A549 (cell line): ENCODE measurements at regions not wholly inside any gene's neighbourhood (a gene's known extent, or its start where the extent isn't known, plus 50 kb on each side); places are given as distances from the start of the nearest gene placed in this dataset.
"Not testable (repeated sequence)": the region's sequence is repeated elsewhere in the genome, so short reads cannot be mapped to it uniquely, and the experiment has no call there.

Source experiments
- ATAC-seq, 2 experiments: fragments of 200-7000 bp in 1 of 2; fragments of >200 bp in 1 of 2; cut with Nextera tagmentation in 1 of 2; cut with Tn5 transposase in 1 of 2; 3 replicates each; pipeline versions ENCODE4 v1.8.0 to v1.9.1; 2018 to 2020; ENCODE audit warnings: mild to moderate bottlenecking in 1 of 2, moderate library complexity in 1 of 2
- CTCF ChIA-PET: fragments of 300-600 bp; sonication (Branson Sonifier 250); formaldehyde crosslinking; extraction: SDS; loops from one replicate; lab custom pipeline; 2021; ENCODE audit warnings: antibody characterized with exemption, inconsistent platforms; lab: Yijun Ruan, JAX
- POLR2A ChIA-PET: fragments of 350-600 bp; formaldehyde crosslinking; extraction: SDS; loops from one replicate; lab custom pipeline; 2021; ENCODE audit warnings: antibody characterized with exemption, inconsistent platforms; lab: Yijun Ruan, JAX
- DNase-seq, 2 experiments: peaks; one replicate each; pipeline versions ENCODE4 v3.0.0 to v3.0.0-alpha.2; 2011 to 2016; ENCODE audit warnings: low read depth in 1 of 2, low spot score in 1 of 2
- FAIRE-seq: peaks from 2 replicates; lab custom pipeline; 2011; peaks lifted over from hg19 to GRCh38; lab: Jason Lieb, UNC
- H3K27ac ChIP-seq, 2 experiments: fragments of >200 bp; sonication (Bioruptor Twin); formaldehyde crosslinking; 3 replicates each; pipeline ENCODE4 v1.5.1; 2016 to 2017
- H3K4me1 ChIP-seq: fragments of >200 bp; sonication (Bioruptor Twin); formaldehyde crosslinking; 3 replicates; pipeline ENCODE4 v1.6.1; 2016
- H3K4me2 ChIP-seq: fragments of >200 bp; sonication (Bioruptor Twin); formaldehyde crosslinking; 3 replicates; pipeline ENCODE4 v1.6.1; 2016
- H3K4me3 ChIP-seq: fragments of >200 bp; sonication (Bioruptor Twin); formaldehyde crosslinking; 3 replicates; pipeline ENCODE4 v1.5.1; 2016
- H3K9me3 ChIP-seq: fragments of >200 bp; sonication (Bioruptor Twin); formaldehyde crosslinking; 3 replicates; pipeline ENCODE4 v1.6.1; 2016
- ATOH8 ChIP-seq: fragments of 250-450 bp; sonication (Bioruptor Pico); IDR thresholded peaks from 2 replicates; pipeline ENCODE4 v1.5.0; 2020; ENCODE audit warnings: low read depth, mild to moderate bottlenecking, moderate library complexity
- BCL3 ChIP-seq: fragments of >200 bp; sonication (Bioruptor Twin); formaldehyde crosslinking; IDR thresholded peaks from 3 replicates; pipeline ENCODE4 v1.6.1; 2016
- BHLHE40 ChIP-seq: IDR thresholded peaks from 2 replicates; pipeline ENCODE4 v1.6.1; 2012; ENCODE audit warnings: low read depth, low read length, inconsistent platforms
- FOSB ChIP-seq: fragments of 250-450 bp; sonication (Bioruptor Pico); IDR thresholded peaks from 2 replicates; pipeline ENCODE4 v1.5.0; 2020; ENCODE audit warnings: mild to moderate bottlenecking, moderate library complexity
- HDAC2 ChIP-seq: fragments of 200-600 bp; sonication (generic); IDR thresholded peaks from 2 replicates; pipeline ENCODE4 v1.6.1; 2016
- HEYL ChIP-seq: fragments of 250-450 bp; sonication (Bioruptor Pico); IDR thresholded peaks from 2 replicates; pipeline ENCODE4 v1.8.0; 2021; ENCODE audit warnings: mild to moderate bottlenecking, moderate library complexity
- HOXB13 ChIP-seq: fragments of 250-450 bp; sonication (Bioruptor Pico); IDR thresholded peaks from 2 replicates; pipeline ENCODE4 v1.5.0; 2020; ENCODE audit warnings: low read depth, mild to moderate bottlenecking, moderate library complexity
- KDM5A ChIP-seq: fragments of 200-600 bp; sonication (generic); IDR thresholded peaks from 2 replicates; pipeline ENCODE4 v1.6.1; 2016; ENCODE audit warnings: antibody characterized with exemption, mild to moderate bottlenecking
- MAFK ChIP-seq: fragments of 450-650 bp; IDR thresholded peaks from 2 replicates; pipeline ENCODE4 v1.6.1; 2014; ENCODE audit not compliant: partially characterized antibody
- POLR2A ChIP-seq: IDR thresholded peaks from 2 replicates; pipeline ENCODE4 v1.6.1; 2012; ENCODE audit warnings: mild to moderate bottlenecking, low read length
- RCOR1 ChIP-seq: fragments of 150-350 bp; IDR thresholded peaks from 2 replicates; pipeline ENCODE4 v1.6.1; 2014; ENCODE audit warnings: antibody characterized with exemption, low read length, low read depth
- REST ChIP-seq: fragments of 200-600 bp; sonication (generic); IDR thresholded peaks from 2 replicates; pipeline ENCODE4 v1.6.1; 2016; ENCODE audit warnings: antibody characterized with exemption, mild to moderate bottlenecking, moderate library complexity
- RFX5 ChIP-seq: fragments of 450-650 bp; IDR thresholded peaks from 2 replicates; pipeline ENCODE4 v1.7.1; 2014; ENCODE audit warnings: antibody characterized with exemption, mild to moderate bottlenecking, moderate library complexity
- TP53 ChIP-seq: fragments of 250-450 bp; sonication (Bioruptor Pico); IDR thresholded peaks from 2 replicates; pipeline ENCODE4 v1.5.0; 2021; ENCODE audit warnings: mild to moderate bottlenecking, moderate library complexity
- USF2 ChIP-seq: fragments of 450-650 bp; IDR thresholded peaks from 2 replicates; pipeline ENCODE4 v1.6.1; 2014; ENCODE audit warnings: antibody characterized with exemption
- WGBS: methylation state at CpG from one replicate; pipeline ENCODE4 v1.1.6; 2017; ENCODE audit errors: missing lambda C conversion rate; 5-methylcytosine and 5-hydroxymethylcytosine counted together

- POLR2A ChIA-PET, result no interaction called here
- DNase-seq, result no peak
- no peak for ATAC-seq
- TF ChIP-seq REST (no peak), FOSB (CRISPR knock-in tag) (no peak)
- H3K4me3 ChIP-seq, result no peak overlapping the region
- H3K4me2 ChIP-seq, result no peak overlapping the region
- WGBS, result 11% methylated on average over 6 of the region's 6 CpGs
- H3K4me1 ChIP-seq, result no peaks in the 10 kb centered on the region
- FAIRE-seq, result no peak
- CTCF ChIA-PET, result interaction anchor here (0.6 to 0.9 kb wide), 2 partner anchors 8 to 208 kb away, joined by 3 read pairs; no protein-coding TSS in a partner anchor
- peaks cover 30% of the 10 kb centered on the region; the same call in 2 of the 3 replicates for H3K9me3 ChIP-seq
- no peak overlapping the region for H3K27ac ChIP-seq
Measured at GRCh38 chr20:48019940-48020339, 234.7 kb upstream of the SULF2 start.

- WGBS, result 26% methylated on average over 4 of the region's 4 CpGs
- TF ChIP-seq POLR2A, result no peak
- no peak for TF ChIP-seq RFX5
- no peak for TF ChIP-seq RCOR1
- no peak for TF ChIP-seq MAFK
- TF ChIP-seq TP53 (CRISPR knock-in tag), result no peak
- TF ChIP-seq HOXB13, result no peak
- no peak for TF ChIP-seq ATOH8
- no peak for TF ChIP-seq FOSB (CRISPR knock-in tag)
- no peak for TF ChIP-seq BCL3
- TF ChIP-seq HEYL (CRISPR knock-in tag), result no peak
- TF ChIP-seq KDM5A, result no peak
- no peak for TF ChIP-seq USF2
- TF ChIP-seq HDAC2, result no peak
- TF ChIP-seq BHLHE40, result no peak
- CTCF ChIA-PET, result interaction anchor here (0.6 to 0.9 kb wide), 2 partner anchors 9 to 208 kb away, joined by 3 read pairs; no protein-coding TSS in a partner anchor
- FAIRE-seq (no peak), ATAC-seq (no peak), DNase-seq (no peak)
- peaks cover 30% of the 10 kb centered on the region; the same call in 2 of the 3 replicates for H3K9me3 ChIP-seq
- H3K4me3 ChIP-seq, result no peak overlapping the region
- H3K4me1 ChIP-seq, result no peaks in the 10 kb centered on the region
- POLR2A ChIA-PET, result no interaction called here
- H3K4me2 ChIP-seq, result no peak overlapping the region
- no peak overlapping the region for H3K27ac ChIP-seq
Measured at GRCh38 chr20:48019496-48019895, 234.2 kb upstream of the SULF2 start.

GRCh38 chr20:48018851-48019250 is 233.6 kb upstream of the SULF2 start:
- ATAC-seq, H3K4me2 ChIP-seq, H3K4me1 ChIP-seq, FAIRE-seq, DNase-seq, H3K27ac ChIP-seq, H3K4me3 ChIP-seq, POLR2A ChIA-PET: not testable (repeated sequence)
- CTCF ChIA-PET, result interaction anchor here (1.2 kb wide), 1 partner anchor 10 kb away, joined by 3 read pairs; no protein-coding TSS in a partner anchor
- H3K9me3 ChIP-seq, result peaks cover 30% of the 10 kb centered on the region; the same call in 2 of the 3 replicates
- WGBS, result 27% methylated on average over 6 of the region's 6 CpGs
